Tibial nerve (tissue), 3 donors: ENCODE measurements at regions not wholly inside any gene's neighbourhood (a gene's known extent, or its start where the extent isn't known, plus 50 kb on each side); places are given as distances from the start of the nearest gene placed in this dataset.

Experiments used
- CTCF ChIP-seq, 5 experiments: fragments of 200-600 bp in 3 of 5; fragments of 450-650 bp in 2 of 5; sonication (generic) in 3 of 5; IDR thresholded peaks; one replicate each; pipeline ENCODE4 v1.5.1; 2016 to 2019; ENCODE audit warnings: antibody characterized with exemption in 5 of 5, mild to moderate bottlenecking in 3 of 5, moderate library complexity in 2 of 5
- POLR2A ChIP-seq, 2 donors: fragments of 450-650 bp; IDR thresholded peaks; one replicate each; pipeline ENCODE4 v1.6.1; 2017; ENCODE audit warnings: antibody characterized with exemption in 2 of 2, mild to moderate bottlenecking in 2 of 2, moderate library complexity in 2 of 2

GRCh38 chr17:13735444-13735843 lies 133.7 kb upstream of the HS3ST3A1 start:
- TF ChIP-seq POLR2A (IDR thresholded peaks at IDR 0.05) (no peak), CTCF (IDR thresholded peaks at IDR 0.05) (no peak)
